ENCODE measurements at regions not wholly inside any gene's neighbourhood (a gene's known extent, or its start where the extent isn't known, plus 50 kb on each side); places are given as distances from the start of the nearest gene placed in this dataset.

DNA sequence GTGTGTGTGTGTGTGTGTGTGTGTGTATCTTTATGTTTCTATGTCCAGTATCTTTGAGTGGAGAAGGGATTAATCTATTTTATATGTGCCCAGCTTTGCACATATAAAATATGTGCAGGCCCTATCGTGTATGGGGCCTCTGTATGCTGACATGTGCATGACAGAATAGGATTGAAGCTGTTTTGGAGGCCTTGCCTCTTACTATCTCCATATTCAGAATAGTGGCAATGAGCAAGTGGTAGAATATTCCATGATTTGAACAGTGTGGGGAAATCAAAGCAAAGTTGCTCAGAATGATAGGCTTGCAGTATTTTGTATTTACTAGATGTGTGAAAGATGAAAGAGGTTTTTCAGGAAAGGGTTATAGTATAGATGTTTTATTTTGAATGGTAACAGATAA lies 480.8 kb downstream of the XIRP2 start:
- TF ChIP-seq, protein P1, sequence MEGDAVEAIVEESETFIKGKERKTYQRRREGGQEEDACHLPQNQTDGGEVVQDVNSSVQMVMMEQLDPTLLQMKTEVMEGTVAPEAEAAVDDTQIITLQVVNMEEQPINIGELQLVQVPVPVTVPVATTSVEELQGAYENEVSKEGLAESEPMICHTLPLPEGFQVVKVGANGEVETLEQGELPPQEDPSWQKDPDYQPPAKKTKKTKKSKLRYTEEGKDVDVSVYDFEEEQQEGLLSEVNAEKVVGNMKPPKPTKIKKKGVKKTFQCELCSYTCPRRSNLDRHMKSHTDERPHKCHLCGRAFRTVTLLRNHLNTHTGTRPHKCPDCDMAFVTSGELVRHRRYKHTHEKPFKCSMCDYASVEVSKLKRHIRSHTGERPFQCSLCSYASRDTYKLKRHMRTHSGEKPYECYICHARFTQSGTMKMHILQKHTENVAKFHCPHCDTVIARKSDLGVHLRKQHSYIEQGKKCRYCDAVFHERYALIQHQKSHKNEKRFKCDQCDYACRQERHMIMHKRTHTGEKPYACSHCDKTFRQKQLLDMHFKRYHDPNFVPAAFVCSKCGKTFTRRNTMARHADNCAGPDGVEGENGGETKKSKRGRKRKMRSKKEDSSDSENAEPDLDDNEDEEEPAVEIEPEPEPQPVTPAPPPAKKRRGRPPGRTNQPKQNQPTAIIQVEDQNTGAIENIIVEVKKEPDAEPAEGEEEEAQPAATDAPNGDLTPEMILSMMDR (IDR thresholded peaks at IDR 0.05): no peak
- TF ChIP-seq POLR2A (IDR thresholded peaks at IDR 0.05) (no peak), EP300 (IDR thresholded peaks at IDR 0.05) (no peak)
